ENCODE measurements at regions not wholly inside any gene's neighbourhood (a gene's known extent, or its start where the extent isn't known, plus 50 kb on each side); places are given as distances from the start of the nearest gene placed in this dataset.

DNA sequence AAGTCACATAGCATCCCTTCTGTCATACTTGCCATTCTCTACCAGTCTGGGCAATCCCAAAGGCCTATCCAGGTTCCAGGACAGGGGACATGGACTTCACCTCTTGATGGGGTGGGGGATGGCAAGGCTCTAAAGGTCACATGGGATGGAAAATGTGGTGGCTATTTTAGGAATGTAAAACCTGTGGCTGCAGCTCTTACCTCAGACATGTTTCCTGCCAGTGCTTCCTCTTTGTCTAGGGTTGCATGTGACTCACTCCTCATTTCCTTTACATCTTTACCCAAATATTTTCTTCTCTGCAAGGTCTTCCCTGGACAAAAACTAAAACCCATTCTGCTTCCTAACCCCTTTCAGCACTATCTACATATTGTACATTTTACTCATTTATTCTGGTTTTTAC is 135.7 kb downstream of the BTBD3 start:
- Mint-ChIP-seq H3K27me3 (ENCODE audit: low read depth) (no peaks in the 10 kb centered on the region; the same call in 1 of the 2 replicates), H3K36me3 (ENCODE audit: insufficient read depth in 1 of 3, low read depth in 3 of 3) (no peaks in the 10 kb centered on the region), H3K4me1 (peaks cover 16 to 23% of the 10 kb centered on the region in 2 experiments), H3K27ac (no peak overlapping the region), H3K4me3 (no peak overlapping the region), H3K9me3 (no peaks in the 10 kb centered on the region; a peak in 1 of 5 replicates)
- no peak overlapping the region for H2BK5ac ChIP-seq (ENCODE audit: insufficient read length, low read length)
- H3K4me2 ChIP-seq (ENCODE audit: insufficient read depth, insufficient read length, low read length), result no peak overlapping the region
- H3K9ac ChIP-seq (ENCODE audit: extremely low read depth, insufficient read length, low read length), result no peak overlapping the region
- no peak overlapping the region for H4K91ac ChIP-seq (ENCODE audit: insufficient read length, low read depth, low read length)
- H4K8ac ChIP-seq (replicated peaks; ENCODE audit: insufficient read length, low read depth, low read length), result no peak overlapping the region
- TF ChIP-seq, protein P1, sequence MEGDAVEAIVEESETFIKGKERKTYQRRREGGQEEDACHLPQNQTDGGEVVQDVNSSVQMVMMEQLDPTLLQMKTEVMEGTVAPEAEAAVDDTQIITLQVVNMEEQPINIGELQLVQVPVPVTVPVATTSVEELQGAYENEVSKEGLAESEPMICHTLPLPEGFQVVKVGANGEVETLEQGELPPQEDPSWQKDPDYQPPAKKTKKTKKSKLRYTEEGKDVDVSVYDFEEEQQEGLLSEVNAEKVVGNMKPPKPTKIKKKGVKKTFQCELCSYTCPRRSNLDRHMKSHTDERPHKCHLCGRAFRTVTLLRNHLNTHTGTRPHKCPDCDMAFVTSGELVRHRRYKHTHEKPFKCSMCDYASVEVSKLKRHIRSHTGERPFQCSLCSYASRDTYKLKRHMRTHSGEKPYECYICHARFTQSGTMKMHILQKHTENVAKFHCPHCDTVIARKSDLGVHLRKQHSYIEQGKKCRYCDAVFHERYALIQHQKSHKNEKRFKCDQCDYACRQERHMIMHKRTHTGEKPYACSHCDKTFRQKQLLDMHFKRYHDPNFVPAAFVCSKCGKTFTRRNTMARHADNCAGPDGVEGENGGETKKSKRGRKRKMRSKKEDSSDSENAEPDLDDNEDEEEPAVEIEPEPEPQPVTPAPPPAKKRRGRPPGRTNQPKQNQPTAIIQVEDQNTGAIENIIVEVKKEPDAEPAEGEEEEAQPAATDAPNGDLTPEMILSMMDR (conservative IDR thresholded peaks at IDR 0.05), result no peak
- H2BK12ac ChIP-seq (ENCODE audit: insufficient read length, low read depth, low read length), result no peak overlapping the region
- H2BK20ac ChIP-seq (ENCODE audit: low read depth, low read length, poor library complexity, severe bottlenecking), result no peak overlapping the region
- H2BK120ac ChIP-seq (ENCODE audit: low read depth, low read length, poor library complexity, severe bottlenecking), result no peak overlapping the region
- no peak overlapping the region for H4K5ac ChIP-seq (ENCODE audit: insufficient read length, low read depth, low read length)
- no peak overlapping the region for H3K23ac ChIP-seq (ENCODE audit: insufficient read length, low read depth, low read length)
- no peaks in the 10 kb centered on the region for H3K23me2 ChIP-seq (ENCODE audit: insufficient read length, low read depth, low read length, poor library complexity, severe bottlenecking)
- no peak overlapping the region for H2BK15ac ChIP-seq (ENCODE audit: low read depth, low read length)
- no peaks in the 10 kb centered on the region for H3K79me2 ChIP-seq (ENCODE audit: insufficient read depth, low read length)
- no peaks in the 10 kb centered on the region for H3K79me1 ChIP-seq (ENCODE audit: insufficient read depth, low read depth, low read length, poor library complexity, severe bottlenecking)
- no peak overlapping the region for H3K56ac ChIP-seq (ENCODE audit: insufficient read length, low read depth, low read length)
- no peak overlapping the region for H3T11ph ChIP-seq (ENCODE audit: low read length)
- H3K4ac ChIP-seq (ENCODE audit: low read depth, low read length), result no peak overlapping the region
- H3K18ac ChIP-seq (ENCODE audit: insufficient read length, low read depth, low read length), result no peak overlapping the region
- no peak for DNase-seq
- no peak overlapping the region for H3K27ac ChIP-seq (ENCODE audit: insufficient read length, low read depth, low read length)
- no peaks in the 10 kb centered on the region for H3K27me3 ChIP-seq (ENCODE audit: insufficient read depth, low read length)
- no peak overlapping the region for H3K14ac ChIP-seq (ENCODE audit: insufficient read depth, low read length)
- no peaks in the 10 kb centered on the region for H3K9me3 ChIP-seq (ENCODE audit: control insufficient read depth, low read depth, low read length)
- no peak overlapping the region for H2AFZ ChIP-seq (ENCODE audit: low read length)
- no peak overlapping the region for H2AK5ac ChIP-seq (ENCODE audit: insufficient read length, low read length)
- no peaks in the 10 kb centered on the region for H3K4me1 ChIP-seq (ENCODE audit: insufficient read depth, low read length)
- H4K20me1 ChIP-seq (ENCODE audit: control insufficient read depth, insufficient read depth, insufficient read length), result no peaks in the 10 kb centered on the region
